Kidney epithelial cell (primary cell): ENCODE measurements at regions not wholly inside any gene's neighbourhood (a gene's known extent, or its start where the extent isn't known, plus 50 kb on each side); places are given as distances from the start of the nearest gene placed in this dataset.

Source experiments
- DNase-seq: peaks from one replicate; pipeline ENCODE4 v3.0.0-alpha.2; 2010; ENCODE audit warnings: low read depth
- H3K27me3 ChIP-seq: 2 replicates; pipeline ENCODE4 v1.6.0; 2011; ENCODE audit warnings: low read length; ENCODE audit not compliant: control insufficient read depth, insufficient read depth
- H3K36me3 ChIP-seq: 2 replicates; pipeline ENCODE4 v1.5.1; 2011; ENCODE audit warnings: low read length; ENCODE audit not compliant: control insufficient read depth, insufficient read depth
- H3K4me3 ChIP-seq: 2 replicates; pipeline ENCODE4 v1.5.1; 2011; ENCODE audit warnings: low read depth, mild to moderate bottlenecking, control low read depth, low read length
- TF ChIP-seq, protein P1 (sequence below): IDR thresholded peaks from 2 replicates; pipeline ENCODE4 v1.5.1; 2011; ENCODE audit warnings: mild to moderate bottlenecking, moderate library complexity, low read length, control low read depth, inconsistent platforms; ENCODE audit not compliant: insufficient read depth, poor library complexity, severe bottlenecking

DNA sequence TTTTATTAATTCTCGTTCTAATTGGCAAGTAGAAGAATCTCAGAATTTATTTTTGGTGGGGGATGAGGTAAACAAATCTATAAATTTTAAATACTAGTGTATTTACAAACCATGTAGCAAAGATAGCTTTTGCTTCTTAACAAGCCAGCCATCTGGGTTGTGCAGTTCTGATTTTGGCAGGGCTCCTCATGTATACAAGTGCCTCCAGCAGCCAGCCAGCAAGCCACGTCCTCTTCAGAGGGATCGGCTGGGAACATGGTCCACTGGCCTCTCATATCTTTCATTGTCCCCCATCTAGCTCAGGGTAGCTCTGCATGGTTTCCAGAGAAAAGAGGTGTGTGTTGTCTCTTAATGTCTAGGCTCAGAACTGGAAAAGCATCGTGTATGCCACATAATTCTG, 659.1 kb downstream of the MRPL39 start:
- no peak for DNase-seq
- TF ChIP-seq, protein P1, sequence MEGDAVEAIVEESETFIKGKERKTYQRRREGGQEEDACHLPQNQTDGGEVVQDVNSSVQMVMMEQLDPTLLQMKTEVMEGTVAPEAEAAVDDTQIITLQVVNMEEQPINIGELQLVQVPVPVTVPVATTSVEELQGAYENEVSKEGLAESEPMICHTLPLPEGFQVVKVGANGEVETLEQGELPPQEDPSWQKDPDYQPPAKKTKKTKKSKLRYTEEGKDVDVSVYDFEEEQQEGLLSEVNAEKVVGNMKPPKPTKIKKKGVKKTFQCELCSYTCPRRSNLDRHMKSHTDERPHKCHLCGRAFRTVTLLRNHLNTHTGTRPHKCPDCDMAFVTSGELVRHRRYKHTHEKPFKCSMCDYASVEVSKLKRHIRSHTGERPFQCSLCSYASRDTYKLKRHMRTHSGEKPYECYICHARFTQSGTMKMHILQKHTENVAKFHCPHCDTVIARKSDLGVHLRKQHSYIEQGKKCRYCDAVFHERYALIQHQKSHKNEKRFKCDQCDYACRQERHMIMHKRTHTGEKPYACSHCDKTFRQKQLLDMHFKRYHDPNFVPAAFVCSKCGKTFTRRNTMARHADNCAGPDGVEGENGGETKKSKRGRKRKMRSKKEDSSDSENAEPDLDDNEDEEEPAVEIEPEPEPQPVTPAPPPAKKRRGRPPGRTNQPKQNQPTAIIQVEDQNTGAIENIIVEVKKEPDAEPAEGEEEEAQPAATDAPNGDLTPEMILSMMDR, result no peak
- Histone ChIP-seq H3K27me3 (no peaks in the 10 kb centered on the region), H3K4me3 (no peak overlapping the region), H3K36me3 (no peaks in the 10 kb centered on the region)

DNA sequence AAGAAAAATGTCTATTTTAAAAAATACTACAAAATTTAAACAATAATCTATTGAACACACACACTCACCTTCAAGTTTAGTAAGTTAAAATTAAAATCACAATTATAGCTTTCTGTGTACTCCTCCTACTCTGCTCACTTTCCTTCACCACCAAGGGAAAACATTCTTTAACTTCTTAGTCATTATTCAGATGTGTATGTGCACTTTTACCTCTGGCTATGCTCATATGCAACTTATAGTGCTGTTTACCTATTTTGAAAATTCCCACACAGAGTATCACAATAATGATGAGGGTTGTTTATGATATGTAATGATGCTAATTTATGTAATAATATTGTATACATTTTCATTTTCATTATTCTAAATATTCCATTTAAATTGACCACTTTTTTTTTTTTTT, 661.4 kb downstream of the MRPL39 start:
- no peak overlapping the region for H3K4me3 ChIP-seq
- H3K36me3 ChIP-seq, result no peaks in the 10 kb centered on the region
- no peaks in the 10 kb centered on the region for H3K27me3 ChIP-seq
- TF ChIP-seq, protein P1, result no peak
- no peak for DNase-seq

DNA sequence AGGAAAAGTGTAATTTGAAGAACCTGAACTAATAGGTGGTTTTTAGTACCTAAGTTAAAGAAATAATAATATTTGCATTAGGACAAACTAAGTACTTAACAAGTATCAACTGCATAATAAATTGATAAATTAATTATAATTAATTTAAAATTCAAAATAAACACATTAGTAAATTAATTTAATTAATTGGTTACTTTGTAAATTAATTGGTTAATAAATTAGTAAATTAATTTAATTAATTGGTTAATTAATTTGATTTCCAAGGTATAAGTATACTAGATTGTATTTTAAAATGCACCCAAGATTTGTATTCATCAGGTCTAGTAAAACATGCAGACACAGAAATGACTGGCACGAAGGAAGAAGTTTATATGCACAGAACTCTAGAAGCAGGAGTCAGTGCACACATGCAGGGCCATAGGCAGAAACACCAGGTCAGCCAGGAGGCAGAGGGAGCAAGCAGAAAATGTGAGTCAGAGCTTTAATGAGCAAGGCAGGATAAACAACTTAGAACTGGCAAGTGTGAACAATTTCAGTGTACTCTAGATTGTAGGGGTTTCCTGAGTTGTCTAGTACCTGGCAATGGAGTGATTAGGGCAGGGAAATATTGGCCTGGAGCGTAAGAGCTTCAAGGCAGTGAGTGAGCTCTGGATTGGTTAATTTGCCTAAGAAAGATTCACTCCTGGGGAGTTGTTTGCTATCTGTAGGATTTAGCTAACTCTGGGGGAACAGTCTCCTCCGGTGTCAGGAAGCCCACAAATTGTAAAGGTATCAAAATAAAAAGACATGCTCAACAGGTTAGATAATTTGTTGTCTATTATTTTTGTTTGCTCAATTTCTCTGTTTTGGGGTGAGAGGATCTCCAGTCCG, 665.7 kb downstream of the MRPL39 start:
- H3K36me3 ChIP-seq, result no peaks in the 10 kb centered on the region
- TF ChIP-seq, protein P1, result no peak
- no peaks in the 10 kb centered on the region for H3K27me3 ChIP-seq
- H3K4me3 ChIP-seq, result no peak overlapping the region
- no peak for DNase-seq

DNA sequence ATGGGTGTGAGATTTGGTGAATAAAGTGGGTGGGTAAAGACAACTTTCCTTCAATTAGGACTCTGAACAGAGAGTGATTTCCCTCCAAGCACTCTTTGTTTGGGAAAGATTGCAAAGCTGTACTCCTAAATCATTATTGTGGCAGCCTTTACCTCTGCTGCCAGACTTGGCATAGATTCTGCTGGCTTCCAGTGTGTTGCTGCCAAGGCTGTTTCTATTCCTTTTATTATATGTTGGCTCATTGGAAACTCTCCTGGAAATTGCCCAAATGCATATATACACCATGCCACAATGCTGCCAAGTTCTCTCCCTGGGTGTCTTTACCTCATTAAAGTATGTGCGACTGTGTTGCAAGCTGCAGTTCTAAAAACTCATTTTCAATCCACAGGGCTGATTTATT, 668.0 kb downstream of the MRPL39 start:
- DNase-seq, result no peak
- no peak overlapping the region for H3K4me3 ChIP-seq
- TF ChIP-seq, protein P1, result no peak
- no peaks in the 10 kb centered on the region for H3K27me3 ChIP-seq
- no peaks in the 10 kb centered on the region for H3K36me3 ChIP-seq

DNA sequence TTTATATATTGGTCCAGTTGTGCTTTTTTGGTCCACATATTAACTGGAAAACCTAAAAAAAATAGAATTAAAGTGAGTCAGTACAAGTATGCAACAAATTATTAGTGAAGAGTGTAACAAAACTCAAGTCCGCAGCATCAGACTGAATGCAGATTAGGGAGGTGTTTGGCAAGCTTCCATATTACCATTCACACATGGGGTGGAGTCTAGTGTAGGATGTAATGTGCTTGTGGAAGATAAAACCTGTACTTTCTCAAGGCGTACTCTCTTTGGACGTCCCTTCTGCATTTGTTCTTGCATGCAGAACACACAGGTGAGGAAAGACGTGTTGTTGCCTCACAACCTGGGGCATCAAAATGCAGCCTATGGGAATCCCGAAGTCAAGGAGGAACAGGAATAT, 668.7 kb downstream of the MRPL39 start:
- no peaks in the 10 kb centered on the region for H3K36me3 ChIP-seq
- H3K27me3 ChIP-seq, result no peaks in the 10 kb centered on the region
- no peak for DNase-seq
- H3K4me3 ChIP-seq, result no peak overlapping the region
- TF ChIP-seq, protein P1, result no peak

DNA sequence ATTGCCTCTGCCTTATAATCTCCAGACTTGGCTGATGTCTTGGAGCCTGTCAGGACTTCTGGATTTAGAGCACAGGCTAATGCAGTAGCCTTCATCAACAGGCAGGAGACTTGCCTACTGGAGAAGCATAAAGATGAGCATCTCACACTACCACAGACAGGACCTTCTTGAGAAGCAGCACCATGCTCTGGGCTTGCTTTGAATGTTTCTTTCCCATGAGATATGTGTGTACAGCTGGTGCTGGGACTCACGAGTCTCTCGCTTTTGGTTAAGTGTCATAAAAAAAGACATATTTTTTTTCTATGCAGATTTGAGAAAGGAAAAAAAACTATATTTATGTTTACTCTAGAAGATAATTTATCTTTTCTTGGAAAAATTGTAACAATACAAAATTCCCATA, 671.3 kb downstream of the MRPL39 start:
- no peaks in the 10 kb centered on the region for H3K36me3 ChIP-seq
- TF ChIP-seq, protein P1, result no peak
- DNase-seq, result no peak
- no peaks in the 10 kb centered on the region for H3K27me3 ChIP-seq
- no peak overlapping the region for H3K4me3 ChIP-seq
